Ureter (tissue), 1 donor: ENCODE measurements at regions not wholly inside any gene's neighbourhood (a gene's known extent, or its start where the extent isn't known, plus 50 kb on each side); places are given as distances from the start of the nearest gene placed in this dataset.
"Not testable (repeated sequence)": the region's sequence is repeated elsewhere in the genome, so short reads cannot be mapped to it uniquely, and the experiment has no call there.

ENCODE experiments used
- DNase-seq: peaks from one replicate; pipeline ENCODE4 v3.0.0-alpha.2; 2020; ENCODE audit warnings: low spot score
- donor health status: DM: yes; HTN: yes; CAD: no.

DNA sequence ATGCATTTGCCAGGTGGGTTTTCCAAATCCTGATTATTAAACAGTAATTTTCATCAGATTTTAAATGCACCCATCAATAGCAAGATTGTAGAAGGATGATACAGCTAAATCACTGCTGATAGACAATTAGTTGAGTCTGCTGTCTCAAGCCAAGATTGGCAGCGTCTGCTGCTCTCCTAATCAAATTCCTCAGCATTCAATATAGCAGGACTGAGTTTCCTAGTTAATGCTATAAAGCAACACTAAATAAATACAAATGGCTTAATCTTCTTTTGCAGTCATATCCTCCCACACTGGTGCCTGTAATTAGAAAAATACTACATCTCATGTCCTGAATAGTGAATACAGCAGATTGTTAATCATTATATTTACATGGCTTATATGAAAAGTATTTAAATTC, 1028.8 kb downstream of the ADGRL2 start:
- DNase-seq, result no peak

- DNase-seq, result no peak
Measured at GRCh38 chr1:82823876-82824275, 1023.1 kb downstream of the ADGRL2 start.

- DNase-seq, result no peak
Measured at GRCh38 chr1:82820816-82821215, 1020.1 kb downstream of the ADGRL2 start.

DNA sequence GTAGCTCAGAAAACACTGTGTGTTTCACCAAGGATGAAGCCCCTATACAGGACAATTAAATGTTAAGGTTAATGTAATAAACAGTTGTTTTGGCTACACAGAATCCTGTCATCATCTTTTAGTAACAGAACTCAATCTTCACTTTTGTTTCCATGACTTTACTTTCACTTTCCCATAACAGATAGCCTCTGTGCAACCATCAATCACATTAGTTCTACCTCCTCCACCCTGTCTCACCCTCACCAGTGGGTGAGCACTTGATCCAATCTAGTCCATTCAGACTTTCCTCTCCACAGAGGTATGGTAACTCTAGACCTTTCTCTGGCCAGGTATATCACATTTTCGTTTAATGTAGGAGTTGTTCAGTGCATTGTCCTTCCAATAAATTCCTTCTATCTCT, 1018.5 kb downstream of the ADGRL2 start:
- DNase-seq, result no peak

- DNase-seq, result no peak
Measured at GRCh38 chr1:82818586-82818985, 1017.9 kb downstream of the ADGRL2 start.

GRCh38 chr1:82813386-82813785, 1012.7 kb downstream of the ADGRL2 start:
- DNase-seq, result no peak

DNA sequence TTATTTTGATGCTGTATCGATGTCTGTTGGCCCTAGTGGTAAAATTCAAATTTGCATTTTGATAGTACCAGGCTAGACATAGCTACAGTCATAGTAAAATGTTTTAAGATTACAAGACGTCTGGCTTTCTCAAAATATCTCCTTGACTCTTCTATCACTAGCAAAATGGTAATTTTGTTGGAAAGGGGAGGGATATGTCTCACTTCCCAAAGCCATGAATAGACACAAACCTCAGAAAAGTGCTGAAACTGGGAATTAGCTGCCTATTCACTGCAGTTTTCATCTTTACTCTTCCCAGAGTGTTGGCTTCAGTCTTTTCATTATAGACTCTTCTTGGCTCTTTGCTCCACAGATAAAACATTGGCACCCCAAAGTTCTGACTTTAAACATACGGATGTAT, 1009.9 kb downstream of the ADGRL2 start:
- no peak for DNase-seq

DNA sequence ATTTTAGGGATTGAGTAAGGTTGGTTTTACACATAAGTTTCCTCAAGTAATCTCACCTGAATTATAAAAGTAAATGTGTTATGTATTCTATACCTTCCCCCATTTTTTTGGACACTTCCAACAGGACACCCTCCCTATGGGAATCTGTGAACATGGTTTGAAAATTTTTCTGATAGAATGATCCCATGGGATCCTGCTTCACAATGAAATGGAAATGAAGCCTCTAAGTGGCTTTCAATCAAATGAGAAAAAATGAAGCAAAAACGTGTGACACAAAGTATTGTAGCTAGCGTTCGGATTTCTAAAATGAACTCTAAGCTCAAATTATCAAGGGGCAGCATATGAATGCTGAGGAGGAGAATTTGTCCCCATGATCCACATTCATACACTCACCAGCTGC, 1006.8 kb downstream of the ADGRL2 start:
- no peak for DNase-seq

GRCh38 chr1:82806133-82806532, 1005.4 kb downstream of the ADGRL2 start:
- DNase-seq, result no peak

DNA sequence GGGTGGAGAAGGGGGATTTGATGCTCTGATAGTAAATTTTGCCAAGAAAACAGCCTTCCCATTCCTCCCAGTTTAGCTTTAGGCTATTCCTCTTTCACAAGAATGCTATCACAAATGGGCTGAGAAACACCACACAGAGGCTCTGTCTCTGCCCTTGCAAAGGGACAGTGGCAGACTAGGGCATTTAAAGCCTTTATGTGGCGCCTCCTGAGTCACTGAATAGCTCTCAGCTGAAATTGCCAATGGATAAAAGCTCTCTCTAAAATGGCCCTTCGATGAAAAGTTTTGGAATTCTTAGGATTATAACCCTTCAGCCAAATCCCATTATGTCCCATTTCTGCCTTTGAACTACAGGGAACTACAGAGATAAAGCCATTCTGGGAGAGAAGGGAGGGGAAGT, 1000.4 kb downstream of the ADGRL2 start:
- no peak for DNase-seq

DNA sequence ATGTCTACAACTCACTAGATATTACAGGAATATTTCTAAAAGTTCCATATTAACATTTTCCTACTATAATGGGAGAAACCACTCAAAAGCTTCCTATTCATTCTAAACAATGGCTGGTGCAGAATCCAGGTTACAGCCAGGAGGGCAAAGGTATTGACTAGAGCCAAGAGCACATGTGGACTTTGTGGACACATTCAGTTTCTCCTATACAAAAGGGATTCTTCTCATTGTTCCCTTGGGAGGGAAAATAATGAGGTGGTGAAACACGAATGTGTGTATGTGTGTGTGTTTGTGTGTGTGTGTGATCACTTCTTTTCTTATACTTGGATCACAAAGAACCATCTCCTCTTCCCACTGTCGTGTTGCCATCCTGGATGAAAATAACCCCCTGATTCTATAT, 1000.0 kb downstream of the ADGRL2 start:
- no peak for DNase-seq

DNA sequence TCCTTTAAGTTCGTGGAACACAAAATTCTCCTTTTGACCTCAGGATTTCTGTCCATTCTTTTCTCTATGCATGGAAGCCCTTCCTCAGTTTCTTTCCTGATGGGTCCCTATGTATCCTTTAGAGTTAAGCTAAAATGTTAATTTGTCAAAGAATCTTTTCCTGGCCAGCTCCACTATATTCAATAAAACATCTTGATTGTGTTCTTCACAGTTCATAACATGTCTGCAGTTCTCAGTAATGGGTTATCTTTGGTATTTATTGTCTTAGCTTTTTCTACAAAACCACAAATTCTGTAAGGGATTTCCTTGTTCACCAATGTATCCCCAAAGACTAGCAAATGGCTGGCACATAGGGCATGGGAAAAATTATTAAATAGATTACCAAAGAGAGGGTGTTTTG, 998.5 kb downstream of the ADGRL2 start:
- DNase-seq, result no peak

GRCh38 chr1:82795508-82796149, 994.9 kb downstream of the ADGRL2 start:
- DNase-seq, result no peak

DNA sequence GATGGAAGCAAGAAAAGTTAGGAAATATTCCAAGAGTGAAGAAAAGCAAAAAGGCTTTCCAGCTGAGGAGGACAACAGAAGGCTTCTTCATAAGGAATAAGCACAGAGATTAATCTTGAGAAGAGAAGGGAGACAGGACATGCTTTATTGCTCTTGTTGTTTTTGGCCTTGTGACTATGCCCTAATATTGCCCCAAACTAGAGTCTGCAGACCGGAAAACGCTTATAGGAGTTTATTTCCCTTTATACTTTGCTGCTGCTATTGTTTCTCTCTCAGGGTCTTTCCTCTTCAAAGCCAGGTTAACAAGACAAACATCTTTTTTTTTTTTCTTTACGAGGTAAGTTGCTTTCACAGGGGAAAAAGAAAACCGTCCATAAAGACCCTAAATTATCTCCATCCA, 991.4 kb downstream of the ADGRL2 start:
- DNase-seq, result no peak

DNA sequence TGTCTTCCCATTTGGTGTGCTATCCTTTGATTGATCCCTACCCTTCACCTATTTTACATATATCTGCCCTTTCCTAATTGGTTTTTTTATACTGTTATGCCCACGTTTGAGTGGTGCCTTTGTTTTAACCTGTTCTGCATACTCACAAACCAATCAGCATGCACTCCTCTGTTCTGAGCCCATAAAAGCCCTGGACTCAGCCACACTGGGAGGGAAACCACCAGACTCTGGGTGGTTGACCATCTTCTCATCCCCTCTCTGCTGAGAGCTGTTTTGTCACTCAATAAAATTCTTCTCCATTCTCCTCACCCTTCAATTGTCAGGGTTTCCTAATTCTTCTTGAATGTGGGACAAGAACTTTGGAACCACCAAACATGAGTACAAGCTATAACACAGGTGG, 989.8 kb downstream of the ADGRL2 start:
- no peak for DNase-seq

GRCh38 chr1:82788660-82789059, 987.9 kb downstream of the ADGRL2 start:
- no peak for DNase-seq

GRCh38 chr1:82788038-82788437, 987.3 kb downstream of the ADGRL2 start:
- no peak for DNase-seq

GRCh38 chr1:82786883-82787282, 986.1 kb downstream of the ADGRL2 start:
- no peak for DNase-seq

- DNase-seq, result no peak
Measured at GRCh38 chr1:82785268-82785790, 984.6 kb downstream of the ADGRL2 start.

GRCh38 chr1:82783044-82783443, 982.3 kb downstream of the ADGRL2 start:
- DNase-seq, result no peak

DNA sequence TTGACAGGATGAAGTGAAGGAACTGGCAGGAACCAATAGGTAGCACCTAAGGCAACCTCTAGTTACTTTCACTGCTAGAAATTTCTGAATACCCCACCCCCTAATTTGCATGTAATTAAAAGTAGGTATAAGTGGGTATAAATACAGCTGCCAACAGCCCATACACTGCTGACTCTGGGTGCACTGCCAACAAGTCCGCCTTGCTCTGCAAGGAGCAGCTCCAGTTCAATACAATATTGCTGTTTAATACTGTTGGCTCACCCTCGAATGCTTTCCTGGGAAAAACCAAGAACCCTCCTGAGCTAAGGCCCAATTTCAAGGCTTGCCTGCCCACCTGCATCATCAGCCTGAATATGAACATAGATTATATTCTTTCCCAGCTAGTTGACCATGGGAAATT, 981.9 kb downstream of the ADGRL2 start:
- no peak for DNase-seq

DNA sequence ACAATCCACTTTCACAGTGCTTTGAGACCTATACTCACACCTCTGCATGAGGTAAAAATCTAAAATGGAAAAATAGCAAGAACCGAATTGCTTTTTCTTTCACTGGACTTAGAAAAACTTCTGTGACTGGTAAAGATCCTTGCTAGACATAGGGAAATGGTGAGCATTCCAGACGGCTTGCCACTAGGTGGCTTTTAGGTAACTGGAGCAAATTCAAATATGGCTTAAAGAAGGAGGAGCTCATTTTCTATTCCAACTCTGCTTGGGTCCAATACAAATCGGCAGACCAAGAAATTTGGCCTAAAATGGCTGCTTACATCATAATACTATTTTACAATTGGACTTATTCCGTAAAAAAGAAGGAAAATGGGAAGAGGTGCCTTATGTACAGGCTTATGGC, 977.9 kb downstream of the ADGRL2 start:
- DNase-seq, result no peak

DNA sequence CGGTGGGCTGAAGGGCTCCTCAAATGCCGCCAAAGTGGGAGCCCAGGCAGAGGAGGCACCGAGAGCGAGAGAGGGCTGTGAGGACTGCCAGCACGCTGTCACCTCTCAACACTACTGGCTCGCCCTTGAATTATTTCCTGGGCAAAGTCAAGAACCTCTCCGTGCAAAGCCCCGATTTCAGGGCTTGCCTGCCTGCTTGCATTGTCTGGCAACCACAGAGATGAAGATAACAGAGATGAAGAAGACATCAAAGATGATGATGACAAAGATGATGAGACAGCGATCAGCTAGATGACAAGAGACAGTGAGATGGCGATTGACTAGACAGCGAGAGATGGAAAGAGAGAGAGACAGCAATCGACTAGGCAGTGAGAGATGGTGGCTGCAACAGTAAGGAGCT, 976.5 kb downstream of the ADGRL2 start:
- DNase-seq, result no peak

- DNase-seq, result not testable (repeated sequence)
Measured at GRCh38 chr1:82776730-82777129, 976.0 kb downstream of the ADGRL2 start.
